PFSK-1 (cell line): ENCODE measurements at regions not wholly inside any gene's neighbourhood (a gene's known extent, or its start where the extent isn't known, plus 50 kb on each side); places are given as distances from the start of the nearest gene placed in this dataset.

Source experiments
- FOXP2 ChIP-seq: optimal IDR thresholded peaks from 2 replicates; pipeline ENCODE3; 2011; ENCODE audit warnings: borderline replicate concordance, control low read depth, inconsistent platforms; ENCODE audit not compliant: insufficient read depth; ENCODE audit errors: extremely low read length, extremely low read depth
- POLR2AphosphoS5 ChIP-seq: IDR thresholded peaks from 2 replicates; pipeline ENCODE4 v1.6.1; 2012; ENCODE audit warnings: low read depth, mild to moderate bottlenecking, control low read depth, low read length, moderate library complexity
- SIN3A ChIP-seq: IDR thresholded peaks from 2 replicates; pipeline ENCODE4 v1.6.1; 2012; ENCODE audit warnings: mild to moderate bottlenecking, low read length, moderate library complexity, borderline replicate concordance; ENCODE audit not compliant: insufficient read depth
- TAF1 ChIP-seq: IDR thresholded peaks from 2 replicates; pipeline ENCODE4 v1.6.1; 2012; ENCODE audit warnings: low read length, control low read depth, borderline replicate concordance; ENCODE audit not compliant: insufficient read depth
- TF ChIP-seq, protein P1 (sequence below), 2 experiments: IDR thresholded peaks; 2 replicates each; pipeline versions ENCODE4 v1.6.1 to v1.8.0; 2011 to 2012; ENCODE audit warnings: low read depth in 2 of 2, low read length in 2 of 2, control low read depth in 1 of 2, inconsistent platforms in 1 of 2, mild to moderate bottlenecking in 1 of 2, moderate library complexity in 1 of 2; ENCODE audit not compliant: insufficient read depth in 1 of 2

DNA sequence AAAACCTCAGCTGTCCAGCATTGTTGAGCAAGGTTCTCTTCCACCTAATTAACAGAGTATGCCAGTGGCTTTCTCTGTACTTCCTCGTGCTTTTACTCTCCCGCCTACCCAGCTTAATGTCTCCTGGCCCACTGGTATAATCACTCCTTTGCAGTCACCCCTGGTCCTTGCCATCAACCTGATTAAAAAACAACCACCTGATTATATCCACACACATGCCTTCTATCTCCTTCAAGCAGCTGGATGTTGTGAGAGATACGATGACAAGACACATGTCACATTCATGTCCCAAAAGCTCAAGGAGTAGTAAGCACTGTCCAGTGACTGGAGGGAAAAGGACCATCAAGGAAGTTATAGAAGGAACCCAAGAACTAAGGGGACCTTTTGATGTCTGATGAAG, 241.3 kb upstream of the GRIP1 start:
- TF ChIP-seq FOXP2 (no peak), SIN3A (no peak), TAF1 (no peak), POLR2AphosphoS5 (no peak)
- TF ChIP-seq, protein P1, sequence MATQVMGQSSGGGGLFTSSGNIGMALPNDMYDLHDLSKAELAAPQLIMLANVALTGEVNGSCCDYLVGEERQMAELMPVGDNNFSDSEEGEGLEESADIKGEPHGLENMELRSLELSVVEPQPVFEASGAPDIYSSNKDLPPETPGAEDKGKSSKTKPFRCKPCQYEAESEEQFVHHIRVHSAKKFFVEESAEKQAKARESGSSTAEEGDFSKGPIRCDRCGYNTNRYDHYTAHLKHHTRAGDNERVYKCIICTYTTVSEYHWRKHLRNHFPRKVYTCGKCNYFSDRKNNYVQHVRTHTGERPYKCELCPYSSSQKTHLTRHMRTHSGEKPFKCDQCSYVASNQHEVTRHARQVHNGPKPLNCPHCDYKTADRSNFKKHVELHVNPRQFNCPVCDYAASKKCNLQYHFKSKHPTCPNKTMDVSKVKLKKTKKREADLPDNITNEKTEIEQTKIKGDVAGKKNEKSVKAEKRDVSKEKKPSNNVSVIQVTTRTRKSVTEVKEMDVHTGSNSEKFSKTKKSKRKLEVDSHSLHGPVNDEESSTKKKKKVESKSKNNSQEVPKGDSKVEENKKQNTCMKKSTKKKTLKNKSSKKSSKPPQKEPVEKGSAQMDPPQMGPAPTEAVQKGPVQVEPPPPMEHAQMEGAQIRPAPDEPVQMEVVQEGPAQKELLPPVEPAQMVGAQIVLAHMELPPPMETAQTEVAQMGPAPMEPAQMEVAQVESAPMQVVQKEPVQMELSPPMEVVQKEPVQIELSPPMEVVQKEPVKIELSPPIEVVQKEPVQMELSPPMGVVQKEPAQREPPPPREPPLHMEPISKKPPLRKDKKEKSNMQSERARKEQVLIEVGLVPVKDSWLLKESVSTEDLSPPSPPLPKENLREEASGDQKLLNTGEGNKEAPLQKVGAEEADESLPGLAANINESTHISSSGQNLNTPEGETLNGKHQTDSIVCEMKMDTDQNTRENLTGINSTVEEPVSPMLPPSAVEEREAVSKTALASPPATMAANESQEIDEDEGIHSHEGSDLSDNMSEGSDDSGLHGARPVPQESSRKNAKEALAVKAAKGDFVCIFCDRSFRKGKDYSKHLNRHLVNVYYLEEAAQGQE (IDR thresholded peaks at IDR 0.05; ENCODE audit: insufficient read depth in 1 of 2, low read depth in 2 of 2, low read length in 2 of 2), result no peak

DNA sequence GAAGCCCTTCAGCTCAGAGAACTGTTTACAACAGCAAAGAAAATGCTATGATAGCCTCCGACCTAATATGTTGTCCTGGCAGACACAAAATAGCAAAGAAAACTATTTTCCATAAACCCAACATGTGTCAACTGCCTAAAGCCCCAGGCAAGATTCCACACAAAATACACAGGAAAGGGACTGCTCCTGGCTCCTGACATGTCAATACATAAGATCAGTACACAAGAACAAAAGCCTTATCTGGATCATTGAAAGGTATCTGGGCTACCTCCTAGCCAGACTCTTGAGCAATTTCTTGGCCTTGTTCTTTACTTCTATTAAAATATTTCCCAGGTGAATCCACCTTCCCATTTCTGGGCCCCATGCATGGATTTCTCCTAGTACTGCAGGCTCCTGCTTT, 242.3 kb upstream of the GRIP1 start:
- TF ChIP-seq TAF1, result no peak
- TF ChIP-seq, protein P1 (IDR thresholded peaks at IDR 0.05; ENCODE audit: insufficient read depth in 1 of 2, low read depth in 2 of 2, low read length in 2 of 2), result no peak

DNA sequence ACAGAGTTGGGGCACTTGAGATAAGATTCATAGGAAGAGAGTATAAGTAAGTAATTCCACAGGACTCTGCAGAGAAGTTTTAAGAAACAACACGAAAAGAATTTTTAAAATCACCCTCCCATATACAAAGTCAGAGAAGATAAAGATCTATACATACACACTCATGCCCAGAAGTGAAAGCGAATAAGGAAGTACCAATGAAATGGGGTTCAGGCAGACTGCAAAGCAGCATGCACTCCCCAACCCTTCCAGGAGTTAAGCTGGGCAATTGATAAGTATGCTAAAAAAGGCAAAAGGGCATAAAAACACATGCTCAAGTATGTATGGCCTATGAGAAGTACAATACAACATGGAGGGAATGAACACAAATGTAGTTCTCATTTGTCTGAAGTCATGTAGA, 246.2 kb upstream of the GRIP1 start:
- TF ChIP-seq SIN3A, result no peak
- no peak for TF ChIP-seq FOXP2
- TF ChIP-seq, protein P1 (IDR thresholded peaks at IDR 0.05; ENCODE audit: insufficient read depth in 1 of 2, low read depth in 2 of 2, low read length in 2 of 2), result no peak
- TF ChIP-seq POLR2AphosphoS5, result no peak
- no peak for TF ChIP-seq TAF1

DNA sequence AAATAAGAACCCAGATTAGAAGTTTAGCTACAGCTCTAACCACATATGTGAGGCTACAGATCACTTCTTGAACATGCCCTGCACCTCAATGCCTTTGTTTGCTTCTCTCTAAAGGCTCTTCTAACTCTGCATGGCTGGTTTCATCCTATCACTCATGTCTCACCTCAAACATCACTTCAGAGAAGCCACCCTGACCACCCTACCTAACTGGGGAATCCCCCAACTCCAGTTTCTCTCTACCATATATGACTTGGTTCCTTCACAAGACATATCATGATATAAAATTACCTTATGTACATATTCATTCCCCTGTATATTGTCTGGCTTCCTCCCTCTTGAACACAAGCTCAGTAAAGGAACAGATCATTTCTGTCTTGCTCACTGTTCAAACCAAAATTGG, 250.2 kb upstream of the GRIP1 start:
- TF ChIP-seq, protein P1 (IDR thresholded peaks at IDR 0.05; ENCODE audit: insufficient read depth in 1 of 2, low read depth in 2 of 2, low read length in 2 of 2), result no peak
- no peak for TF ChIP-seq POLR2AphosphoS5
- TF ChIP-seq FOXP2, result no peak
- TF ChIP-seq TAF1, result no peak
- no peak for TF ChIP-seq SIN3A

DNA sequence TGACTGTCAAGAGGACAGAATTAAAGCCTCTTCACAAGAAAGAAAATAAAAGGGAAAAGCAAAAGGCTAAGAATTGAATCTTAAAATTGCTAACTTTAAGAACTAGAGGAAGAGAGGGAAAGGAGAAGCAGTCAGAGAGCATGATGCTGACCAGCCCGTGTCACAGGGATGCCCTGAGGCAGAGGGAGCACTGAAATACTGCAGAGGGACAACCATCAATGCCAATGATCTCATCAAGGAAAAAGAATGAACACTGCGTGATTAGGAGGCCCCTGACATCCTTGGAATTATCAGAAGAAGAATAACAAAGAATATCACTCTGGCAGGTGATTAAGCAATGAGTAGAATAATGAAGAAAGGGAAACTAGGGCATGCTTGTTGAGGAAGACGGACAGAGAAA, 252.2 kb upstream of the GRIP1 start:
- no peak for TF ChIP-seq POLR2AphosphoS5
- TF ChIP-seq SIN3A, result no peak
- TF ChIP-seq TAF1, result no peak
- TF ChIP-seq, protein P1 (IDR thresholded peaks at IDR 0.05; ENCODE audit: insufficient read depth in 1 of 2, low read depth in 2 of 2, low read length in 2 of 2), result no peak
- no peak for TF ChIP-seq FOXP2
